Chondrocyte (in vitro differentiated cells): ENCODE measurements at regions not wholly inside any gene's neighbourhood (a gene's known extent, or its start where the extent isn't known, plus 50 kb on each side); places are given as distances from the start of the nearest gene placed in this dataset.

ENCODE experiments used
- DNase-seq: peaks from one replicate; pipeline ENCODE4 v3.0.0; 2021; ENCODE audit warnings: mixed read lengths, low spot score
- H3K27ac Mint-ChIP-seq: one replicate; pipeline ENCODE4 v1.8.0; 2021; ENCODE audit warnings: mild to moderate bottlenecking, moderate library complexity, mixed read lengths; ENCODE audit not compliant: unreplicated experiment
- H3K27me3 Mint-ChIP-seq: 2 replicates; pipeline ENCODE4 v1.8.0; 2021; ENCODE audit warnings: low read depth, mixed read lengths
- H3K36me3 Mint-ChIP-seq: 2 replicates; pipeline ENCODE4 v1.8.0; 2021; ENCODE audit warnings: low read depth, mixed read lengths
- H3K4me1 Mint-ChIP-seq: 2 replicates; pipeline ENCODE4 v1.8.0; 2021; ENCODE audit warnings: low read depth, mild to moderate bottlenecking, mixed read lengths
- H3K4me3 Mint-ChIP-seq: one replicate; pipeline ENCODE4 v1.8.0; 2021; ENCODE audit warnings: mild to moderate bottlenecking, moderate library complexity, mixed read lengths; ENCODE audit not compliant: unreplicated experiment
- H3K9me3 Mint-ChIP-seq: 2 replicates; pipeline ENCODE4 v1.8.0; 2021; ENCODE audit warnings: low read depth, mixed read lengths
- TF ChIP-seq, protein P1 (sequence below): fragments of 200-600 bp; sonication (generic); IDR thresholded peaks from 2 replicates; pipeline ENCODE4 v1.5.0; 2021; ENCODE audit warnings: antibody characterized with exemption, mild to moderate bottlenecking, moderate library complexity

DNA sequence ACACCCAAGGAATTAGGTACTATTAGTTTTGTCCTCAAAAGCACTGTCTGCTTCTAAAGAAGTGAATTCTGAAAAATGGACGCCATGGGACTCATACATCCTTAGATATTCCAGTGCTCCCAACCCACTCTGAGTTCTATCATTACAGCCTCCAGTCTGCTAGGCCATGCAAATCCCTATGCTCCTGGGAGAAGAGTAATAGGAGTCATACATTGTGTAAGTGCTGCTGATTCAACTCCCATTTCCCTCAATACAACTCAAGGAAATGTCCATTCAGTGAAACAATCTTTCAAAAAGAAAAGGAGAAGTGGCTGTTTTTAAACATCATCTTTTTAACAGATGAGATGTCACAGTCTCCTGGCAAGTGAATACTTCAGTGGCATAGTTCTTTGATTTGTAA lies 590.2 kb upstream of the LRRC4C start:
- Mint-ChIP-seq H3K36me3 (no peaks in the 10 kb centered on the region), H3K27me3 (peaks cover 4% of the 10 kb centered on the region), H3K9me3 (peaks cover 7% of the 10 kb centered on the region), H3K4me3 (no peak overlapping the region), H3K4me1 (no peaks in the 10 kb centered on the region), H3K27ac (no peak overlapping the region)
- TF ChIP-seq, protein P1, sequence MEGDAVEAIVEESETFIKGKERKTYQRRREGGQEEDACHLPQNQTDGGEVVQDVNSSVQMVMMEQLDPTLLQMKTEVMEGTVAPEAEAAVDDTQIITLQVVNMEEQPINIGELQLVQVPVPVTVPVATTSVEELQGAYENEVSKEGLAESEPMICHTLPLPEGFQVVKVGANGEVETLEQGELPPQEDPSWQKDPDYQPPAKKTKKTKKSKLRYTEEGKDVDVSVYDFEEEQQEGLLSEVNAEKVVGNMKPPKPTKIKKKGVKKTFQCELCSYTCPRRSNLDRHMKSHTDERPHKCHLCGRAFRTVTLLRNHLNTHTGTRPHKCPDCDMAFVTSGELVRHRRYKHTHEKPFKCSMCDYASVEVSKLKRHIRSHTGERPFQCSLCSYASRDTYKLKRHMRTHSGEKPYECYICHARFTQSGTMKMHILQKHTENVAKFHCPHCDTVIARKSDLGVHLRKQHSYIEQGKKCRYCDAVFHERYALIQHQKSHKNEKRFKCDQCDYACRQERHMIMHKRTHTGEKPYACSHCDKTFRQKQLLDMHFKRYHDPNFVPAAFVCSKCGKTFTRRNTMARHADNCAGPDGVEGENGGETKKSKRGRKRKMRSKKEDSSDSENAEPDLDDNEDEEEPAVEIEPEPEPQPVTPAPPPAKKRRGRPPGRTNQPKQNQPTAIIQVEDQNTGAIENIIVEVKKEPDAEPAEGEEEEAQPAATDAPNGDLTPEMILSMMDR = no peak
- no peak for DNase-seq

DNA sequence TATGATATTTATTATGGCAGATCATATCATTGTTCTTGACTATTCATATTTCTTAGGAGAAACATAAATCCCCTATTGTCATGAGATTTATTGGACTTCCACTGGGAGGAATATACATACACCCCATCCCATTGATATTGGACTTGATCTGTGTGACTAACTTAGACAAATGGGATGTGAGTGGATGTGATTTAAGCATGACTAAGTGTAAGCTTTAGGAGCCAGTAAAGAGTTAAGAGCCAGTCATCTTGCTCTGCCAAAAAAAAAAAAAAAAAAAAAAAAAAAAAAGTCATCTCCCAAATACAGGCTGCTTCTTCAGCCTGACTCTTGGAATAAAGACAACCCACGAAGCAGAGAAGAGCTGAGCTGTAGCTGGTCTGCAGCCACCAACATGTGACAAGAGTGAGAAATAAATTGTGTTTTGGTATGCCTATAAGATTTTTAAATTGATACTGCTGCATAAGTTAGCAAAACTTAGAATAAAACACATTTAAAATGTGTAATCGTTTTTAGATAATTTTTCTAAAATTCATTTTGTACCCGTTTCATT lies 595.0 kb upstream of the LRRC4C start:
- TF ChIP-seq, protein P1 = no peak
- Mint-ChIP-seq H3K9me3 (peaks cover 6% of the 10 kb centered on the region), H3K27me3 (peaks cover 4% of the 10 kb centered on the region), H3K4me1 (no peaks in the 10 kb centered on the region), H3K4me3 (no peak overlapping the region), H3K36me3 (no peaks in the 10 kb centered on the region), H3K27ac (no peak overlapping the region)
- no peak for DNase-seq

DNA sequence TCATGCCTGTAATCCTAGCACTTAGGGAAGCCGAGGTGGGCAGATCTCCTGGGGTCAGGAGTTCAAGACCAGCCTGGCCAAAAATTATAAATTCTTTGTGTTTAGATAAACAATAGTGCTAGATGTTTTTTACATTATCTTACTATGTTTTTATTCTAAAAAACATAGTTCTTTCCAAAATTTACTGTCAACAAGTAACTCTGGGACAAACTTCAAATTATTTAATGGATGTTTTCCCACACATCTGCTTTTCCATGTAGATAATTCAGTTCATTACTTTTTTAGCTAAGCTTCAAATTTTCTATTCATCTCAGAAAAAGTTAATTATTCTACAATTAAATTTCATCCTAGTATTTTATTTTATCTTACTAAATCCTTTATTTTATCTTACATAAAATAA lies 596.2 kb upstream of the LRRC4C start:
- Mint-ChIP-seq H3K36me3 (no peaks in the 10 kb centered on the region), H3K4me1 (no peaks in the 10 kb centered on the region), H3K9me3 (peaks cover 6% of the 10 kb centered on the region), H3K4me3 (no peak overlapping the region), H3K27ac (no peak overlapping the region), H3K27me3 (peaks cover 4% of the 10 kb centered on the region)
- TF ChIP-seq, protein P1 = no peak
- DNase-seq = no peak

DNA sequence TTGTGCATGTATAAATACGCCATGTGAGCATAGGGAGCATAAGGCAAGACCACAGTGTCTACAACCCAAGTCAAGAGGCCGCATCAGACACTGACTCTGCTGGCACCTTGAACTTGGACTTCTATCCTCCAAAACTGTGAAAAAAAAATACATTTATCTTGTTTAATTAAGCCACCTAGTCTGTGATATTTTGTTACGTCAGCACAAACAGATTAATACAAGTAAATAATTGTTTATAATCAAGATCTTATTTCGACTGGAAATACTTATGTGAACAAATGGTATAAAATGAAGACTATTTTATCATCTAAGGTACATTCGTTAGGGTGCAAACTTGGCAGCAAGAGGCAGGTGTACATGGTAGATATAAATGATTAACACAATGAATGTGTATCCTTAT lies 599.3 kb upstream of the LRRC4C start:
- TF ChIP-seq, protein P1 = no peak
- H3K4me1 Mint-ChIP-seq = no peaks in the 10 kb centered on the region
- H3K4me3 Mint-ChIP-seq = no peak overlapping the region
- H3K36me3 Mint-ChIP-seq = no peaks in the 10 kb centered on the region
- DNase-seq = no peak
- no peaks in the 10 kb centered on the region for H3K27me3 Mint-ChIP-seq
- H3K9me3 Mint-ChIP-seq = no peaks in the 10 kb centered on the region
- no peak overlapping the region for H3K27ac Mint-ChIP-seq

DNA sequence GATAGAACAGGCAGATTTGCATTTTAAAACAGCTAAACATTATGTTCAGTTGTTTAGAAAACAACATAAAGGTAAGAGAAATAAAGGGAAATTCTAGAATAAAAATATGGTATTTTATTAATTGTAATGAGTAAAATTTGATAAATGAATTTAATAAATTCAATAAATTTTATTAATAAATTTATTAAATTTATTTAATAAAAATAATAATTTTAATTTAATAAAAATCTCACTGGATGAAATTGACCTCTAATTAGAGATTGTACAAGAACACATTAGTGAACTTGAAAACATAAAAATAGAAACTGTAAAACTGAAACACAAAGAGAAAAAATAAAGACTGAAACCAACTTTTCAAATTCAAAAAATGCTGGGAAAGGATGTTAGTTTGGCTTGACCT lies 605.7 kb upstream of the LRRC4C start:
- Mint-ChIP-seq H3K27ac (no peak overlapping the region), H3K9me3 (peaks cover 7% of the 10 kb centered on the region), H3K36me3 (no peaks in the 10 kb centered on the region), H3K27me3 (no peaks in the 10 kb centered on the region), H3K4me3 (no peak overlapping the region), H3K4me1 (no peaks in the 10 kb centered on the region)
- TF ChIP-seq, protein P1 = no peak
- DNase-seq = no peak
